Loucy (cell line): ENCODE measurements at regions not wholly inside any gene's neighbourhood (a gene's known extent, or its start where the extent isn't known, plus 50 kb on each side); places are given as distances from the start of the nearest gene placed in this dataset.

Experiments
- H2AFZ ChIP-seq: fragments of 200-600 bp; sonication (generic); 2 replicates; pipeline ENCODE4 v1.6.0; 2016; ENCODE audit warnings: antibody characterized with exemption, mild to moderate bottlenecking, low read length, moderate library complexity
- H3F3A ChIP-seq: fragments of 200-600 bp; 2 replicates; pipeline ENCODE4 v1.6.0; 2016; ENCODE audit warnings: antibody characterized with exemption, low read depth, mild to moderate bottlenecking
- H3K27me3 ChIP-seq: fragments of 200-600 bp; sonication (generic); 2 replicates; pipeline ENCODE4 v1.6.1; 2014; ENCODE audit warnings: low read length, mild to moderate bottlenecking; ENCODE audit not compliant: insufficient read depth, poor library complexity, severe bottlenecking
- H3K36me3 ChIP-seq: fragments of 200-600 bp; sonication (generic); 2 replicates; pipeline ENCODE4 v1.6.1; 2016; ENCODE audit warnings: low read length; ENCODE audit not compliant: insufficient read depth
- H3K4me1 ChIP-seq: fragments of 200-600 bp; sonication (generic); 2 replicates; pipeline ENCODE4 v1.5.1; 2014; ENCODE audit warnings: low read length, mild to moderate bottlenecking; ENCODE audit not compliant: insufficient read depth, poor library complexity, severe bottlenecking
- H3K4me2 ChIP-seq: fragments of 200-600 bp; sonication (generic); 2 replicates; pipeline ENCODE4 v1.6.0; 2014; ENCODE audit warnings: antibody characterized with exemption, low read length, low read depth, mild to moderate bottlenecking; ENCODE audit not compliant: poor library complexity, severe bottlenecking
- H3K4me3 ChIP-seq: fragments of 200-600 bp; sonication (generic); 2 replicates; pipeline ENCODE4 v1.5.1; 2014; ENCODE audit warnings: low read length, mild to moderate bottlenecking, mixed read lengths; ENCODE audit not compliant: poor library complexity, severe bottlenecking
- H3K79me2 ChIP-seq: fragments of 200-600 bp; sonication (generic); 2 replicates; pipeline ENCODE4 v1.6.1; 2014; ENCODE audit warnings: low read length; ENCODE audit not compliant: insufficient read depth
- H3K9ac ChIP-seq: fragments of 200-600 bp; sonication (generic); 2 replicates; pipeline ENCODE4 v1.6.0; 2014; ENCODE audit warnings: mild to moderate bottlenecking, low read depth, low read length, moderate library complexity; ENCODE audit not compliant: poor library complexity, severe bottlenecking
- H3K9me2 ChIP-seq: fragments of 200-600 bp; sonication (generic); replicated peaks from 2 replicates; pipeline ENCODE4 v1.6.1; 2016; ENCODE audit warnings: low read depth, low read length, mixed read lengths
- H3K9me3 ChIP-seq: fragments of 200-600 bp; sonication (generic); 2 replicates; pipeline ENCODE4 v1.6.1; 2014; ENCODE audit warnings: mild to moderate bottlenecking, antibody characterized with exemption, low read length, low read depth; ENCODE audit not compliant: insufficient read depth
- H4K20me1 ChIP-seq: fragments of 200-600 bp; sonication (generic); 2 replicates; pipeline ENCODE4 v1.6.0; 2014; ENCODE audit warnings: antibody characterized with exemption, low read length, mild to moderate bottlenecking; ENCODE audit not compliant: insufficient read depth, poor library complexity, severe bottlenecking
- CTCF ChIP-seq: fragments of 200-600 bp; sonication (generic); conservative IDR thresholded peaks from 2 replicates; pipeline ENCODE4 v1.5.1; 2014; ENCODE audit warnings: mild to moderate bottlenecking, antibody characterized with exemption, low read length
- EZH2phosphoT487 ChIP-seq: fragments of 200-600 bp; IDR thresholded peaks from 2 replicates; pipeline ENCODE4 v1.6.1; 2018; ENCODE audit warnings: antibody characterized with exemption, mild to moderate bottlenecking, moderate library complexity, borderline replicate concordance

- Histone ChIP-seq H3K27me3 (no peaks in the 10 kb centered on the region), H3K79me2 (no peaks in the 10 kb centered on the region), H2AFZ (no peak overlapping the region), H3K9me2 (no peaks in the 10 kb centered on the region), H3K9ac (no peak overlapping the region), H4K20me1 (no peaks in the 10 kb centered on the region), H3K36me3 (no peaks in the 10 kb centered on the region), H3F3A (no peaks in the 10 kb centered on the region), H3K9me3 (no peaks in the 10 kb centered on the region), H3K4me3 (no peak overlapping the region), H3K4me2 (no peak overlapping the region), H3K4me1 (no peaks in the 10 kb centered on the region)
- TF ChIP-seq EZH2phosphoT487 (no peak), CTCF (no peak)
These were observed 248.7 kb downstream of the LURAP1L start for GRCh38 chr9:13023498-13023897.

- Histone ChIP-seq H2AFZ (no peak overlapping the region), H3K4me2 (no peak overlapping the region), H3K79me2 (no peaks in the 10 kb centered on the region), H4K20me1 (no peaks in the 10 kb centered on the region), H3F3A (no peaks in the 10 kb centered on the region), H3K4me1 (no peaks in the 10 kb centered on the region), H3K27me3 (no peaks in the 10 kb centered on the region), H3K9me2 (no peaks in the 10 kb centered on the region), H3K9me3 (no peaks in the 10 kb centered on the region), H3K9ac (no peak overlapping the region), H3K4me3 (no peak overlapping the region), H3K36me3 (no peaks in the 10 kb centered on the region)
- TF ChIP-seq CTCF, result no peak
- TF ChIP-seq EZH2phosphoT487, result no peak
These were observed 252.1 kb downstream of the LURAP1L start for GRCh38 chr9:13026956-13027355.

- Histone ChIP-seq H3K4me3 (no peak overlapping the region), H2AFZ (no peak overlapping the region), H3K9me3 (no peaks in the 10 kb centered on the region), H3K4me1 (no peaks in the 10 kb centered on the region), H3K9ac (no peak overlapping the region), H4K20me1 (no peaks in the 10 kb centered on the region), H3K27me3 (no peaks in the 10 kb centered on the region), H3K9me2 (no peaks in the 10 kb centered on the region), H3K4me2 (no peak overlapping the region), H3F3A (no peaks in the 10 kb centered on the region), H3K79me2 (no peaks in the 10 kb centered on the region), H3K36me3 (no peaks in the 10 kb centered on the region)
- TF ChIP-seq CTCF (no peak), EZH2phosphoT487 (no peak)
These were observed 251.6 kb downstream of the MPDZ start for GRCh38 chr9:13027879-13028278.
